ENCODE measurements at regions not wholly inside any gene's neighbourhood (a gene's known extent, or its start where the extent isn't known, plus 50 kb on each side); places are given as distances from the start of the nearest gene placed in this dataset.

DNA sequence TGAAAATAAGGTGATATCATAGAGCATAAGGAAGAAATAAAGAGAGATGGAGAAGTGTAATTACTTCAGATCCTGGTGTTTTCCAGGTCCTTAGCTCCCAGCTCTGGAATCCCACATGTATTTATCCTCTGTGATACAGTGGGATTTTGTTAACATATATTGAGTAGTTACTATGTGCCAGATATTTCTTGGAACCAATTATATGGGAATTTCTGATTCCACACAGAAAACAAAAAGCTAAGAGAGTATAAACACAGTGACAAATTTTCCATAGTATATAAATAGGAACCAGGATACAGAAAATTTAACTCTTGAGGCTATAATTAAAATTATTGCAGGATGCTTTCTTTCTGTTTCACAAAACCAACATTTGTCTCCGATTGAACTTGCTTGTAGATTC, 1067.5 kb downstream of the PCDH7 start:
- TF ChIP-seq, protein P1, sequence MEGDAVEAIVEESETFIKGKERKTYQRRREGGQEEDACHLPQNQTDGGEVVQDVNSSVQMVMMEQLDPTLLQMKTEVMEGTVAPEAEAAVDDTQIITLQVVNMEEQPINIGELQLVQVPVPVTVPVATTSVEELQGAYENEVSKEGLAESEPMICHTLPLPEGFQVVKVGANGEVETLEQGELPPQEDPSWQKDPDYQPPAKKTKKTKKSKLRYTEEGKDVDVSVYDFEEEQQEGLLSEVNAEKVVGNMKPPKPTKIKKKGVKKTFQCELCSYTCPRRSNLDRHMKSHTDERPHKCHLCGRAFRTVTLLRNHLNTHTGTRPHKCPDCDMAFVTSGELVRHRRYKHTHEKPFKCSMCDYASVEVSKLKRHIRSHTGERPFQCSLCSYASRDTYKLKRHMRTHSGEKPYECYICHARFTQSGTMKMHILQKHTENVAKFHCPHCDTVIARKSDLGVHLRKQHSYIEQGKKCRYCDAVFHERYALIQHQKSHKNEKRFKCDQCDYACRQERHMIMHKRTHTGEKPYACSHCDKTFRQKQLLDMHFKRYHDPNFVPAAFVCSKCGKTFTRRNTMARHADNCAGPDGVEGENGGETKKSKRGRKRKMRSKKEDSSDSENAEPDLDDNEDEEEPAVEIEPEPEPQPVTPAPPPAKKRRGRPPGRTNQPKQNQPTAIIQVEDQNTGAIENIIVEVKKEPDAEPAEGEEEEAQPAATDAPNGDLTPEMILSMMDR (IDR thresholded peaks at IDR 0.05): no peak
- TF ChIP-seq ZFX (IDR thresholded peaks at IDR 0.05; ENCODE audit: borderline replicate concordance): no peak

All from 22Rv1 (cell line).